ENCODE measurements at regions not wholly inside any gene's neighbourhood (a gene's known extent, or its start where the extent isn't known, plus 50 kb on each side); places are given as distances from the start of the nearest gene placed in this dataset.

GRCh38 chr7:46775020-46775419, 806.9 kb downstream of the TNS3 start:
- TF ChIP-seq CTCF (IDR thresholded peaks at IDR 0.05; ENCODE audit: low read depth, low read length, missing input control), result no peak
- TF ChIP-seq REST (IDR thresholded peaks at IDR 0.05), result no peak
- TF ChIP-seq MAX (IDR thresholded peaks at IDR 0.05), result no peak

Data from liver (tissue), 2 donors.